ENCODE measurements at regions not wholly inside any gene's neighbourhood (a gene's known extent, or its start where the extent isn't known, plus 50 kb on each side); places are given as distances from the start of the nearest gene placed in this dataset.
"Not testable (repeated sequence)": the region's sequence is repeated elsewhere in the genome, so short reads cannot be mapped to it uniquely, and the experiment has no call there.

GRCh38 chr17:77089124-77089490, 51.7 kb upstream of the SEC14L1 start:
- Histone ChIP-seq H3F3A (ENCODE audit: control insufficient read depth, insufficient read depth) (peaks cover 8% of the 10 kb centered on the region), H3K9me3 (ENCODE audit: control insufficient read depth, insufficient read depth, low read length) (no peaks in the 10 kb centered on the region), H3K4me1 (ENCODE audit: control insufficient read depth, low read length) (peaks cover 48% of the 10 kb centered on the region), H3K4me3 (ENCODE audit: low read length) (peak overlapping the region; percentile 77), H3K79me2 (ENCODE audit: control insufficient read depth, low read length) (peaks cover 46% of the 10 kb centered on the region), H3K36me3 (ENCODE audit: control insufficient read depth, low read length) (peaks cover 52% of the 10 kb centered on the region), H3K9me2 (replicated peaks; ENCODE audit: control insufficient read depth, low read length) (no peaks in the 10 kb centered on the region), H3K4me2 (ENCODE audit: low read length) (peak overlapping the region; percentile 64), H3K27me3 (ENCODE audit: control insufficient read depth, low read length) (no peaks in the 10 kb centered on the region), H3K27ac (ENCODE audit: low read depth, low read length) (peak overlapping the region; percentile 67), H4K20me1 (ENCODE audit: control insufficient read depth, insufficient read depth, low read depth, low read length) (no peaks in the 10 kb centered on the region)
- TF ChIP-seq CTCF (IDR thresholded peaks at IDR 0.05; ENCODE audit: low read depth, low read length, poor library complexity, severe bottlenecking) (no peak), EZH2phosphoT487 (IDR thresholded peaks at IDR 0.05; ENCODE audit: borderline replicate concordance, low read length) (no peak)

- H3K4me2 ChIP-seq (ENCODE audit: low read length) = peak overlapping the region; percentile 64
- peaks cover 60% of the 10 kb centered on the region for H3K36me3 ChIP-seq (ENCODE audit: control insufficient read depth, low read length)
- H3K27me3 ChIP-seq (ENCODE audit: control insufficient read depth, low read length); H3K9me2 ChIP-seq (replicated peaks; ENCODE audit: control insufficient read depth, low read length); H4K20me1 ChIP-seq (ENCODE audit: control insufficient read depth, insufficient read depth, low read depth, low read length); H3K9me3 ChIP-seq (ENCODE audit: control insufficient read depth, insufficient read depth, low read length); H3F3A ChIP-seq (ENCODE audit: control insufficient read depth, insufficient read depth): not testable (repeated sequence)
- H3K27ac ChIP-seq (ENCODE audit: low read depth, low read length) = peak overlapping the region; percentile 10; the same call in 1 of the 2 replicates
- peaks cover 46% of the 10 kb centered on the region for H3K79me2 ChIP-seq (ENCODE audit: control insufficient read depth, low read length)
- peaks cover 40% of the 10 kb centered on the region for H3K4me1 ChIP-seq (ENCODE audit: control insufficient read depth, low read length)
- peak overlapping the region; percentile 77 for H3K4me3 ChIP-seq (ENCODE audit: low read length)
Measured at GRCh38 chr17:77089949-77090348, 50.8 kb upstream of the SEC14L1 start.

- Histone ChIP-seq H3K9me2 (replicated peaks; ENCODE audit: control insufficient read depth, low read length) (no peaks in the 10 kb centered on the region), H3K27me3 (ENCODE audit: control insufficient read depth, low read length) (no peaks in the 10 kb centered on the region), H3K4me2 (ENCODE audit: low read length) (peak overlapping the region; percentile 64), H3F3A (ENCODE audit: control insufficient read depth, insufficient read depth) (peaks cover 10% of the 10 kb centered on the region; the same call in 1 of the 2 replicates), H3K9me3 (ENCODE audit: control insufficient read depth, insufficient read depth, low read length) (no peaks in the 10 kb centered on the region), H3K4me3 (ENCODE audit: low read length) (peak overlapping the region; percentile 77), H3K27ac (ENCODE audit: low read depth, low read length) (peak overlapping the region; percentile 10; the same call in 1 of the 2 replicates), H3K36me3 (ENCODE audit: control insufficient read depth, low read length) (peaks cover 65% of the 10 kb centered on the region), H3K79me2 (ENCODE audit: control insufficient read depth, low read length) (peaks cover 49% of the 10 kb centered on the region), H4K20me1 (ENCODE audit: control insufficient read depth, insufficient read depth, low read depth, low read length) (no peaks in the 10 kb centered on the region), H3K4me1 (ENCODE audit: control insufficient read depth, low read length) (peaks cover 42% of the 10 kb centered on the region)
- TF ChIP-seq CTCF (IDR thresholded peaks at IDR 0.05; ENCODE audit: low read depth, low read length, poor library complexity, severe bottlenecking) (no peak), EZH2phosphoT487 (IDR thresholded peaks at IDR 0.05; ENCODE audit: borderline replicate concordance, low read length) (no peak)
Measured at GRCh38 chr17:77090476-77090875, 50.3 kb upstream of the SEC14L1 start.
